GM12878 (cell line): ENCODE measurements at regions not wholly inside any gene's neighbourhood (a gene's known extent, or its start where the extent isn't known, plus 50 kb on each side); places are given as distances from the start of the nearest gene placed in this dataset.

Source experiments
- FOS ChIP-seq: IDR thresholded peaks from 3 replicates; pipeline ENCODE4 v1.6.1; 2011; ENCODE audit warnings: borderline replicate concordance; ENCODE audit not compliant: insufficient read length; ENCODE audit errors: extremely low read depth
- POLR2A ChIP-seq: IDR thresholded peaks from 2 replicates; pipeline ENCODE4 v1.6.1; 2011; ENCODE audit warnings: low read depth, mild to moderate bottlenecking, low read length
- SMC3 ChIP-seq: IDR thresholded peaks from 2 replicates; pipeline ENCODE4 v1.6.1; 2011; ENCODE audit warnings: low read length, improper control_type of control experiment, borderline replicate concordance
- TAF1 ChIP-seq: IDR thresholded peaks from 2 replicates; pipeline ENCODE4 v1.6.1; 2011; ENCODE audit warnings: mild to moderate bottlenecking, low read depth, low read length, borderline replicate concordance
- YY1 ChIP-seq: IDR thresholded peaks from 2 replicates; pipeline ENCODE4 v1.6.1; 2011; ENCODE audit warnings: low read depth, mild to moderate bottlenecking, low read length
- ZNF217 ChIP-seq: fragments of 450-650 bp; IDR thresholded peaks from 2 replicates; pipeline ENCODE4 v1.6.1; 2017; ENCODE audit warnings: antibody characterized with exemption, mild to moderate bottlenecking
- TF ChIP-seq, protein P1 (sequence below), 3 experiments: IDR thresholded peaks in 2 of 3; conservative IDR thresholded peaks in 1 of 3; 2 replicates each; pipeline ENCODE4 v1.5.1; 2011; ENCODE audit warnings: low read depth in 3 of 3, low read length in 3 of 3, mild to moderate bottlenecking in 3 of 3, control low read depth in 2 of 3, moderate library complexity in 2 of 3, inconsistent platforms in 1 of 3, mixed read lengths in 1 of 3; ENCODE audit not compliant: control insufficient read depth in 2 of 3, insufficient read depth in 1 of 3; ENCODE audit errors: extremely low read depth in 1 of 3
- TF ChIP-seq, protein P2 (sequence below): IDR thresholded peaks from 2 replicates; pipeline ENCODE4 v1.6.1; 2012; ENCODE audit warnings: mild to moderate bottlenecking, low read depth, low read length

DNA sequence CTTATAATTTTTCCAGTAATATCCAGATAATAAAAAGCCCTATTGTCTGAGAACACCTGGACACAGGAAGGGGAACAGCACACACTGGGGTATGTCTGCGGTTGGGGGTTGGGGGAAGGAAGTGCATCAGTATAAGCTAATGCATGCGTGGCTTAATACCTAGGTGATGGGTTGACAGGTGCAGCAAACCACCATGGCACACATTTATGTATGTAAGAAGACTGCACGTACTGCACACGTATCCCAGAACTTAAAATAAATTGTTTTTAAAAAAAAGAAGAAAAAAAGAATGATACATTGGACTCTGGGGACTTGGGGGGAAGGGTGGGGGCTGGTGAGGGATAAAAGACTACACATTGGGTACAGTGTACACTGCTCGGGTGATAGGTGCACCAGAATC is 144.9 kb upstream of the C1orf174 start:
- TF ChIP-seq SMC3 (no peak), POLR2A (no peak), YY1 (no peak), ZNF217 (no peak), FOS (no peak), TAF1 (no peak)
- TF ChIP-seq, protein P1, sequence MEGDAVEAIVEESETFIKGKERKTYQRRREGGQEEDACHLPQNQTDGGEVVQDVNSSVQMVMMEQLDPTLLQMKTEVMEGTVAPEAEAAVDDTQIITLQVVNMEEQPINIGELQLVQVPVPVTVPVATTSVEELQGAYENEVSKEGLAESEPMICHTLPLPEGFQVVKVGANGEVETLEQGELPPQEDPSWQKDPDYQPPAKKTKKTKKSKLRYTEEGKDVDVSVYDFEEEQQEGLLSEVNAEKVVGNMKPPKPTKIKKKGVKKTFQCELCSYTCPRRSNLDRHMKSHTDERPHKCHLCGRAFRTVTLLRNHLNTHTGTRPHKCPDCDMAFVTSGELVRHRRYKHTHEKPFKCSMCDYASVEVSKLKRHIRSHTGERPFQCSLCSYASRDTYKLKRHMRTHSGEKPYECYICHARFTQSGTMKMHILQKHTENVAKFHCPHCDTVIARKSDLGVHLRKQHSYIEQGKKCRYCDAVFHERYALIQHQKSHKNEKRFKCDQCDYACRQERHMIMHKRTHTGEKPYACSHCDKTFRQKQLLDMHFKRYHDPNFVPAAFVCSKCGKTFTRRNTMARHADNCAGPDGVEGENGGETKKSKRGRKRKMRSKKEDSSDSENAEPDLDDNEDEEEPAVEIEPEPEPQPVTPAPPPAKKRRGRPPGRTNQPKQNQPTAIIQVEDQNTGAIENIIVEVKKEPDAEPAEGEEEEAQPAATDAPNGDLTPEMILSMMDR (IDR thresholded peaks at IDR 0.05 in 2 of 3, conservative IDR thresholded peaks at IDR 0.05 in 1 of 3; ENCODE audit: control insufficient read depth in 2 of 3, extremely low read depth in 1 of 3, insufficient read depth in 1 of 3, low read depth in 3 of 3, low read length in 3 of 3), result no peak
- TF ChIP-seq, protein P2, sequence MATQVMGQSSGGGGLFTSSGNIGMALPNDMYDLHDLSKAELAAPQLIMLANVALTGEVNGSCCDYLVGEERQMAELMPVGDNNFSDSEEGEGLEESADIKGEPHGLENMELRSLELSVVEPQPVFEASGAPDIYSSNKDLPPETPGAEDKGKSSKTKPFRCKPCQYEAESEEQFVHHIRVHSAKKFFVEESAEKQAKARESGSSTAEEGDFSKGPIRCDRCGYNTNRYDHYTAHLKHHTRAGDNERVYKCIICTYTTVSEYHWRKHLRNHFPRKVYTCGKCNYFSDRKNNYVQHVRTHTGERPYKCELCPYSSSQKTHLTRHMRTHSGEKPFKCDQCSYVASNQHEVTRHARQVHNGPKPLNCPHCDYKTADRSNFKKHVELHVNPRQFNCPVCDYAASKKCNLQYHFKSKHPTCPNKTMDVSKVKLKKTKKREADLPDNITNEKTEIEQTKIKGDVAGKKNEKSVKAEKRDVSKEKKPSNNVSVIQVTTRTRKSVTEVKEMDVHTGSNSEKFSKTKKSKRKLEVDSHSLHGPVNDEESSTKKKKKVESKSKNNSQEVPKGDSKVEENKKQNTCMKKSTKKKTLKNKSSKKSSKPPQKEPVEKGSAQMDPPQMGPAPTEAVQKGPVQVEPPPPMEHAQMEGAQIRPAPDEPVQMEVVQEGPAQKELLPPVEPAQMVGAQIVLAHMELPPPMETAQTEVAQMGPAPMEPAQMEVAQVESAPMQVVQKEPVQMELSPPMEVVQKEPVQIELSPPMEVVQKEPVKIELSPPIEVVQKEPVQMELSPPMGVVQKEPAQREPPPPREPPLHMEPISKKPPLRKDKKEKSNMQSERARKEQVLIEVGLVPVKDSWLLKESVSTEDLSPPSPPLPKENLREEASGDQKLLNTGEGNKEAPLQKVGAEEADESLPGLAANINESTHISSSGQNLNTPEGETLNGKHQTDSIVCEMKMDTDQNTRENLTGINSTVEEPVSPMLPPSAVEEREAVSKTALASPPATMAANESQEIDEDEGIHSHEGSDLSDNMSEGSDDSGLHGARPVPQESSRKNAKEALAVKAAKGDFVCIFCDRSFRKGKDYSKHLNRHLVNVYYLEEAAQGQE, result no peak
